Stimulated activated naive B cell treated with anti-CD40 and anti-IgM and Interleukin-4, amounts not matched to agents 10 μg/mL and 1 μg/mL and 100 μg/mL, for 72 hours (primary cell): ENCODE measurements at regions not wholly inside any gene's neighbourhood (a gene's known extent, or its start where the extent isn't known, plus 50 kb on each side); places are given as distances from the start of the nearest gene placed in this dataset.

Experiments
- ATAC-seq, 2 donors: fragments of 150-1000 bp; cut with Tn5 transposase; replicated peaks; 2 replicates each; pipeline ENCODE4 v1.10.0; 2021; ENCODE audit warnings: moderate library complexity in 1 of 2
- DNase-seq: peaks from one replicate; pipeline ENCODE4 v3.0.0; 2021
- H3K27ac Mint-ChIP-seq: one replicate; pipeline ENCODE4 v1.8.0; 2022; ENCODE audit warnings: mild to moderate bottlenecking, mixed read lengths
- H3K27me3 Mint-ChIP-seq, 2 donors: one replicate each; pipeline ENCODE4 v1.8.0; 2022; ENCODE audit warnings: mixed read lengths in 2 of 2
- H3K36me3 Mint-ChIP-seq, 2 donors: one replicate each; pipeline ENCODE4 v1.8.0; 2022; ENCODE audit warnings: mixed read lengths in 2 of 2, mild to moderate bottlenecking in 1 of 2
- H3K4me1 Mint-ChIP-seq, 2 donors: one replicate each; pipeline ENCODE4 v1.8.0; 2022; ENCODE audit warnings: mixed read lengths in 2 of 2, mild to moderate bottlenecking in 1 of 2
- H3K4me3 Mint-ChIP-seq, 2 donors: one replicate each; pipeline ENCODE4 v1.8.0; 2022; ENCODE audit warnings: mild to moderate bottlenecking in 2 of 2, mixed read lengths in 2 of 2, moderate library complexity in 1 of 2
- H3K9me3 Mint-ChIP-seq, 2 donors: one replicate each; pipeline ENCODE4 v1.8.0; 2022; ENCODE audit warnings: mixed read lengths in 2 of 2, mild to moderate bottlenecking in 1 of 2

GRCh38 chr2:200127848-200128247 lies 172.5 kb downstream of the MAIP1 start:
- Mint-ChIP-seq H3K4me1 (no peaks in the 10 kb centered on the region), H3K9me3 (peaks cover 8 to 9% of the 10 kb centered on the region in 2 donors), H3K36me3 (no peaks in the 10 kb centered on the region), H3K27me3 (peaks cover 4 to 6% of the 10 kb centered on the region in 2 donors), H3K4me3 (no peak overlapping the region), H3K27ac (no peak overlapping the region)
- DNase-seq (no peak), ATAC-seq (no peak)

- Mint-ChIP-seq H3K27ac (no peak overlapping the region), H3K4me3 (no peak overlapping the region), H3K9me3 (peaks cover 8% of the 10 kb centered on the region in 2 donors), H3K36me3 (no peaks in the 10 kb centered on the region), H3K4me1 (no peaks in the 10 kb centered on the region), H3K27me3 (peaks cover 4 to 5% of the 10 kb centered on the region in 2 donors)
- ATAC-seq = no peak
- DNase-seq = no peak
Measured at GRCh38 chr2:200128296-200128695, 172.9 kb downstream of the MAIP1 start.

- Mint-ChIP-seq H3K27me3 (peaks cover 4 to 5% of the 10 kb centered on the region in 2 donors), H3K27ac (no peak overlapping the region), H3K36me3 (no peaks in the 10 kb centered on the region), H3K4me3 (no peak overlapping the region), H3K9me3 (peaks cover 0 to 8% of the 10 kb centered on the region in 2 donors), H3K4me1 (no peaks in the 10 kb centered on the region)
- ATAC-seq (no peak), DNase-seq (no peak)
Measured at GRCh38 chr2:200129721-200130462, 174.5 kb downstream of the MAIP1 start.

- H3K27ac Mint-ChIP-seq = no peak overlapping the region
- no peak for ATAC-seq
- peaks cover 0 to 10% of the 10 kb centered on the region in 2 donors for H3K9me3 Mint-ChIP-seq
- H3K4me3 Mint-ChIP-seq = no peak overlapping the region
- no peak for DNase-seq
- H3K27me3 Mint-ChIP-seq = peaks cover 4 to 5% of the 10 kb centered on the region in 2 donors
- H3K4me1 Mint-ChIP-seq = no peaks in the 10 kb centered on the region
- H3K36me3 Mint-ChIP-seq = no peaks in the 10 kb centered on the region
Measured at GRCh38 chr2:200130762-200131166, 175.4 kb downstream of the MAIP1 start.

GRCh38 chr2:200131307-200131706 lies 175.2 kb upstream of the SPATS2L start:
- no peak overlapping the region for H3K4me3 Mint-ChIP-seq
- no peaks in the 10 kb centered on the region for H3K36me3 Mint-ChIP-seq
- no peak overlapping the region for H3K27ac Mint-ChIP-seq
- H3K27me3 Mint-ChIP-seq = peaks cover 4 to 5% of the 10 kb centered on the region in 2 donors
- no peak for ATAC-seq
- H3K4me1 Mint-ChIP-seq = no peaks in the 10 kb centered on the region
- DNase-seq = no peak
- H3K9me3 Mint-ChIP-seq = peaks cover 0 to 10% of the 10 kb centered on the region in 2 donors

- no peak overlapping the region for H3K4me3 Mint-ChIP-seq
- ATAC-seq (no peak), DNase-seq (no peak)
- H3K27ac Mint-ChIP-seq = no peak overlapping the region
- no peaks in the 10 kb centered on the region for H3K4me1 Mint-ChIP-seq
- H3K27me3 Mint-ChIP-seq = peaks cover 4 to 5% of the 10 kb centered on the region in 2 donors
- H3K36me3 Mint-ChIP-seq = no peaks in the 10 kb centered on the region
- H3K9me3 Mint-ChIP-seq = peaks cover 0 to 4% of the 10 kb centered on the region in 2 donors
Measured at GRCh38 chr2:200135082-200135481, 171.4 kb upstream of the SPATS2L start.

- Mint-ChIP-seq H3K27ac (no peak overlapping the region), H3K27me3 (peaks cover 0 to 3% of the 10 kb centered on the region in 2 donors), H3K4me3 (no peak overlapping the region), H3K36me3 (no peaks in the 10 kb centered on the region), H3K9me3 (peaks cover 0 to 4% of the 10 kb centered on the region in 2 donors), H3K4me1 (no peaks in the 10 kb centered on the region)
- DNase-seq = no peak
- no peak for ATAC-seq
Measured at GRCh38 chr2:200136655-200137054, 169.8 kb upstream of the SPATS2L start.

- ATAC-seq = no peak
Measured at GRCh38 chr2:200137271-200137670, 169.2 kb upstream of the SPATS2L start.

GRCh38 chr2:200137691-200138090 lies 168.8 kb upstream of the SPATS2L start:
- DNase-seq (no peak), ATAC-seq (no peak)
- peaks cover 0 to 4% of the 10 kb centered on the region in 2 donors for H3K9me3 Mint-ChIP-seq
- H3K27ac Mint-ChIP-seq = no peak overlapping the region
- H3K27me3 Mint-ChIP-seq = peaks cover 0 to 3% of the 10 kb centered on the region in 2 donors
- H3K36me3 Mint-ChIP-seq = no peaks in the 10 kb centered on the region
- no peak overlapping the region for H3K4me3 Mint-ChIP-seq
- H3K4me1 Mint-ChIP-seq = no peaks in the 10 kb centered on the region

More at GRCh38 chr2:200137271-200137670, 169.2 kb upstream of the SPATS2L start:
- no peak overlapping the region for H3K4me3 Mint-ChIP-seq
- no peak for DNase-seq
- no peaks in the 10 kb centered on the region for H3K36me3 Mint-ChIP-seq
- H3K27ac Mint-ChIP-seq = no peak overlapping the region
- no peaks in the 10 kb centered on the region for H3K4me1 Mint-ChIP-seq
- peaks cover 0 to 3% of the 10 kb centered on the region in 2 donors for H3K27me3 Mint-ChIP-seq
- peaks cover 0 to 4% of the 10 kb centered on the region in 2 donors for H3K9me3 Mint-ChIP-seq

- Mint-ChIP-seq H3K27me3 (peaks cover 0 to 3% of the 10 kb centered on the region in 2 donors), H3K4me1 (no peaks in the 10 kb centered on the region), H3K4me3 (no peak overlapping the region), H3K27ac (no peak overlapping the region), H3K9me3 (peaks cover 0 to 5% of the 10 kb centered on the region in 2 donors), H3K36me3 (no peaks in the 10 kb centered on the region)
- ATAC-seq = no peak
- DNase-seq = no peak
Measured at GRCh38 chr2:200138391-200139124, 167.9 kb upstream of the SPATS2L start.

- ATAC-seq (no peak), DNase-seq (no peak)
- peaks cover 0 to 4% of the 10 kb centered on the region in 2 donors for H3K36me3 Mint-ChIP-seq
- H3K27me3 Mint-ChIP-seq = peaks cover 9 to 15% of the 10 kb centered on the region in 2 donors
- peaks cover 13 to 16% of the 10 kb centered on the region in 2 donors for H3K9me3 Mint-ChIP-seq
- no peak overlapping the region for H3K27ac Mint-ChIP-seq
- H3K4me1 Mint-ChIP-seq = no peaks in the 10 kb centered on the region
- H3K4me3 Mint-ChIP-seq = no peak overlapping the region
Measured at GRCh38 chr2:200144571-200144970, 161.9 kb upstream of the SPATS2L start.

GRCh38 chr2:200146501-200146900 lies 160.0 kb upstream of the SPATS2L start:
- ATAC-seq (no peak), DNase-seq (no peak)
- Mint-ChIP-seq H3K36me3 (peaks cover 0 to 7% of the 10 kb centered on the region in 2 donors), H3K4me1 (no peaks in the 10 kb centered on the region), H3K9me3 (peaks cover 23 to 27% of the 10 kb centered on the region in 2 donors), H3K27me3 (peaks cover 9 to 11% of the 10 kb centered on the region in 2 donors), H3K4me3 (no peak overlapping the region), H3K27ac (no peak overlapping the region)

GRCh38 chr2:200147371-200147770 lies 159.1 kb upstream of the SPATS2L start:
- ATAC-seq = no peak
- Mint-ChIP-seq H3K36me3 (peaks cover 0 to 7% of the 10 kb centered on the region in 2 donors), H3K27ac (no peak overlapping the region), H3K4me1 (no peaks in the 10 kb centered on the region), H3K27me3 (peaks cover 9 to 11% of the 10 kb centered on the region in 2 donors), H3K4me3 (no peak overlapping the region), H3K9me3 (peaks cover 26 to 32% of the 10 kb centered on the region in 2 donors)
- no peak for DNase-seq

GRCh38 chr2:200148366-200148765 lies 158.1 kb upstream of the SPATS2L start:
- H3K27ac Mint-ChIP-seq = no peak overlapping the region
- no peak for DNase-seq
- peaks cover 30 to 37% of the 10 kb centered on the region in 2 donors for H3K9me3 Mint-ChIP-seq
- H3K36me3 Mint-ChIP-seq = peaks cover 0 to 10% of the 10 kb centered on the region in 2 donors
- H3K27me3 Mint-ChIP-seq = peaks cover 9 to 11% of the 10 kb centered on the region in 2 donors
- no peak for ATAC-seq
- H3K4me3 Mint-ChIP-seq = no peak overlapping the region
- H3K4me1 Mint-ChIP-seq = no peaks in the 10 kb centered on the region
